GM19452 (cell line): ENCODE measurements at regions not wholly inside any gene's neighbourhood (a gene's known extent, or its start where the extent isn't known, plus 50 kb on each side); places are given as distances from the start of the nearest gene placed in this dataset.
"Not testable (repeated sequence)": the region's sequence is repeated elsewhere in the genome, so short reads cannot be mapped to it uniquely, and the experiment has no call there.

Source experiments
- ATAC-seq: cut with Tn5 transposase; IDR thresholded peaks from one replicate; pipeline ENCODE4 v1.9.1; 2021; ENCODE audit not compliant: unreplicated experiment

DNA sequence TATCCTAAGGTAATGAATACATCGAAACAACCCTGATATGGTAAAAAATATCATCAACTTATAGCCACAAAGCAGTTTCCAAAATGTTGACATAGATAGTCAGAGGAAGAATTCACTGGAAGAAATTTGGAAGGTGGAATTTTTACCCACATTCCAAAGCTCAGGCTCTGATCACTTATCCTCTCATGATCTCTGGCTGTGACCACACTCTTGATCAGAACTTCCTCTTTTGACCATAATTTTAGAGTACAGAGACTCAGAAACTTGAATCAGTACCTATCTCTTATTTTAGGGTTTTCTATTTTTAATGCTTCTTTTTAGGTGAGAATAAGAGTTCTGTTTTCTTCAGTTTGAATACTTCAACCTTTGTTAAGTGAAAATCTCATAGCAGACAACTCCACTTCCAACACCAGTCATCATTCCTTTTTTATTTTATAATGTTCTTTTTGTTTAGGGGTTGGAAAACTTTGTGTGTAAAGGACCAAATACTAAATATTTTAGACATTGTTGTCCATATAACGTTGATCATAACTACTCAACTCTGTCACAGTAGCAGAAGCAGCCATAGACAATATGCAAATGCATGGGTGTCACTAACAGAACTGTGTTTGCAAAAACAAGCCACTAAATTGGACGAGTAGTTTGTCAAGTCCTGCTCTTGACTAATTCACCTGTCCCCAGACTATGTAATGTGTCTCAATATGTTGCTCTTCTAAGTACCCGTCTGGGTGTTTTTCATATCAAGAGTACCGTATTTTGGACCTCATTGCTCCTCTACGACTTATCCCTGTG lies 891.6 kb upstream of the CRIM1 start:
- ATAC-seq, result no peak

DNA sequence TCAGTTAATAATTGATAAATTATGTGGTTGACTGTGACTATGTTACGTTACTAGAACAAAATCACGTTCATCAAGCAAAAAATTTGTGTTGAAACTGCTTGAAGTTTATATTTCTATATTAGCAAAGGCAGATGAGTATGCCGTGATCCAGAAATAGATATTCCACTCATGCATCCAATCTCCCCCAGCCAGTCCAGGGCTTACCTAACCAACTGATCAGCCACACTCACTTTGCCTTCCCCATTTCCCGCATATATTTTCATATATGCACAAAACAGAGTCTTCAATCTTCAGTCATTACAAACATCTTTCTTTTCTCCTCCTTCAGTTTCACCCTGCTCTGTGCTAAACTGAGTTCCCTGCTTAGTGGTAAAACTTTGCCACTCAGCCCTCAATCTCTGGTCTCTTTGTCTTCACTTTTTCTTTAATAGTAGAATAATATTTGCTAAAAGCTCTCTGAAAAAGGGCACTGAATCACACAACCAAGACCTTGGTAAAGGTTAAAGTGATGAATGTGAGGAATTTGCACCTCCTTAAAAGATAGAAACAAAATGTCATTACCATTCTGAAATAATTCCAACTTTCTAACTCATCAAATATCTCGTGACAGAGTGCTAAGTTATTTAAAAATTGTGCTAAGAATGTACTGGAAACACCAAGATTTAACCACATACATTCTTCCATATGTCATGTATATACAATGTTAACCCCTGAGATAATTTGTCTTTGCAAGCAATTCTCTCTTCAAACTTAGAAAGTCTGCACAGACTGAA lies 893.2 kb upstream of the CRIM1 start:
- no peak for ATAC-seq

DNA sequence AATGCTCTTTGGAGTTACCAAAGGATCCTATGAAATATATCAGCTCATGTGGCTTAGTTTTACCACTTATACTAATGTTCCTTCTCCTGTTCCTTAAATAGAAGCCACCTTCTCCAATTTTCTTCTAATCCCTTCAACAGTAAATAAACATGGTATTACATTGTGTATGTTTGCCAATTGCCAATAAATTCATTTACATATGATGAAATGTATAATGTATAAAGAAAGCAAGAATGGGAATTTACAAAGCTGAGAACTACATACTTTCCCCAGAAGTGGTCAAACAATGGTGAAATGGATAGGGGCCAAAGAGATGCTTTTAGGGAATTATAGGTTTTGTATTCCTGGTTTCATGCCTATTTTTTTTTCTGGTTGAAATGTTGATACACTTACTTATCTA lies 894.2 kb upstream of the CRIM1 start:
- ATAC-seq, result no peak

DNA sequence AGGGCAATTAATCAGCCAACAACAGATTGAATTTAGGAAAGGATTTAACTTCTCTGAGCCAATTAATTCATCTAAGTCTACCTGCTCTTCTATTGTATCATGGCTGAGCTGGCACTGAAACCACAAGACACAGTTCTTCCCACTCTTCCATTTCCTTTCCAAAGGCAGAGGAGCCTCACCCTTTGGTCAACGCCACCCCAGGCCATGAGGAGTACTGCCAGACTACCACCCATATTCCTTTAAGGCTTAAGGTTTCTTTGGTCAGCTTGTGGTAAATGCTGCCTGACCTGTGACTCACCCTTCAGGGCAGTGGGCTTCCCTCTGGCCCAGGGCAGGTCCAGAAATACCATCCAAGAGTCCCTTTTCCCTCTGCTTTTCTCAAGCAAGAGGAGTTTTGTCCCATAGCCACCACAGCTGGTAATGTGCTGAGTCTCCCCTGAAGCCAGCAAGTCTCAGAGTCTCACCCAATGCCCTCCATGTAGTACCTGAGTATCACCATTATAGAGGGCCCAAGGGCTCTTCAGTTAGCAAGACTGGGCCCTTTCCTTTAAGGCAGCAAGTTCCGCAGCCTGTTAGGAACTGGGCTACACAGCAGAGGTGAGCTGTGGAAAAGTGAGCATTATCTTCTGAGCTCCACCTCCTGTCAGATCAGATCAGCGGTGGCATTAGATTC lies 900.5 kb upstream of the CRIM1 start:
- ATAC-seq, result no peak

DNA sequence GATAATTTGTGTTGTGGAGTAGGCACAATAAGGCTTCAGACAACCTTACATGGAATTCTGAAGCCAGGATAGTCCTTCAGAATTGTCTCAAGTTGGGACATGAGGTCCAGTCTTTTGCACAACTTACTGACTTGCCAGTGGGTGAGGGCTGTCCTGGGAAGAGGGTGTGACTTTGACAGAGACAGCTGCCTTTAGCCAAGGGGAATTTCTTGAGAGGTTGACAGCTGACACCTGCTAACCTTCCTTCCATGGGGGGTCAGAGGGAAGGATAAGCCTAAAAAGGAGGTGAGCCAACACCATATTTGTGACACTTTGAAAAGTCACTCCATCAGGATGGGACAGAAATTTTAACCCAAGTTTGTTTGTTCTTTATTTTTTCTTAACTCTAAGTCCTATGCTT lies 907.8 kb upstream of the CRIM1 start:
- no peak for ATAC-seq

DNA sequence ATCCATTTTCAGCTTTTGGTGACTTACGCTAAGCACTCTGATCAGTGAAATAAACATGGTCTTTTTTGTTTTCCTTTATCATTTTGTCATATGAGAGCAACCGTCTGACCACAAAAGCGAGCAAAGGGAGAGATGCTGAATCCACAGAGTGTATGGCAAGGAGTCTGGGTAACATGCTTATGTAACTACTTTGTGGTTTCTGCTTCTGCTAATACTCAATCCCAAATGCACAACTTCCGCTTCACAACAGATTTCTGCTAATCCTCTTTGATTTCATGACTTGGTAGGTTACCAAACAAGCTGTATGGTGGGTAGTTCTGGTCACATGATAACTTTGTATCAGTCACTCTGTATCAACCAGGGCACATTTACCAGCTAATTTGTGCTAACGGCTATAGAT lies 908.4 kb upstream of the CRIM1 start:
- ATAC-seq, result no peak

DNA sequence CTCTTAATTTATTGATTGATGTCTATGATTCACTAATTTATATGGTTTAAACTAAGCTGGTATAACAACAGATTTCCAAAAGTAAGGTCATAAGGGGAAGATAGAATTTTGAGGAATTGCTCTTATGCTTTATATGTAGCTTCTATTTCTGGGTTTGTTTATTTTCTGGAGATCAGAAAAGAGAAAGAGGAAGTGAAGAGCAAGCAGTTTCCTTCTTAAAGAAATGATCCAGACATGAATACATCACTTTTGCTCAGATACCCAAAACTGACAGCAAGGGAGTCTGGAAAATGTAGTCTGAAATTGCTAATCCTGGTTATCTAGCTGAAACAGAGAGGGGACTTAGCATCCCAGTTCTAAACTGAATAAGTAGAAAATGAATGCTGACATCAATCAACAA lies 912.5 kb upstream of the CRIM1 start:
- ATAC-seq, result no peak

DNA sequence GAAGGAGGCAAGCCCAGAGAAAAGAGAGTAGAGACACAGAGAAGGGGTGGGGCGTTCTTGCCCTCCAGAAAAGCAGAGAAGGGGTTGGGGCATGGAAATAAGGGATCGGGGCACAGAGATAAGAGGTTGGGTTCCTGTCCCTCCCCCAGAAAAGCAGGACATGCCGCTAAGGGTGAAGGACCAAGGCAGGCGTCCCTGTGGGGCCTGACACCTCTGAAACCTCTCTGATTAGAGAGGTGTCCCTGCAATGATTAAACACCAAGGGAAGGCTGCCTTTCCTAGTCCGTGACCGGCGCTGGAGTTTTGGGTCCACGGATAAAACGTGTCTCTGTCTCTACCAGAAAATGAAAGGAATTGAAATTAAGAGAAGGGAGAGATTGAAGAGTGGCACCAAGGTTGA lies 914.0 kb upstream of the CRIM1 start:
- ATAC-seq, result not testable (repeated sequence)

DNA sequence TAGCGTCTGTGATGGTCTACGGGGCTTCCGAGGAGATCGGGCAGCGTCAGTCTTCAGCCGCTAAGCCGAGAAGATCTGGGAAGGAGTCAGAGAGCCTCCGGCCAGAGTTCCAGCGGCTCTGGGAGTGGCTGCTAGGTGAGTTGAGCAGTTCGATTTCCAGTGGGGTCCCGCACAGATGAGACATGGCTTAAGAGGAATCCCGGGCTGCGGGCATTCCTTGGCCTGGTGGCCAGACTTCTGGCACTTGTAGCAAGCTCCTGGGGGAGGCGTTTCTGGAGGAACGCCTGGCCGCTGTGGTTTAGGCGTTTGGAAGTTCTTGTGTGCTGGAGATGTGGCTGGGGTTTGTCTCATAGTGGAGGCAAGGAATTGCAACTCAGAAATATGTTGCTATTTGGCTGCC lies 915.3 kb upstream of the CRIM1 start:
- not testable (repeated sequence) for ATAC-seq

DNA sequence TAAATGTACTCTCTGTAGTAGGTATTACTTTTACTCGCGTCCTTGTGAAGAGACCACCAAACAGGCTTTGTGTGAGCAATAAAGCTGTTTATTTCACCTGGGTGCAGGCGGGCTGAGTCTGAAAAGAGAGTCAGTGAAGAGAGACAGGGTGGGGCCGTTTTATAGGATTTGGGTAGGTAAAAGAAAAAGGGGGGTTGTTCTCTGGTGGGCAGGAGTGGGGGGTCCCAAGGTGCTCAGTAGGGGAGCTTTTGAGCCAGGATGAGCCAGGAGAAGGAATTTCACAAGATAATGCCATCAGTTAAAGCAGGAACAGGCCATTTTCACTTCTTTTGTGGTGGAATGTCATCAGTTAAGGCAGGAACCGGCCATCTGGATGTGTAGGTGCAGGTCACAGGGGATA lies 918.7 kb upstream of the CRIM1 start:
- not testable (repeated sequence) for ATAC-seq

DNA sequence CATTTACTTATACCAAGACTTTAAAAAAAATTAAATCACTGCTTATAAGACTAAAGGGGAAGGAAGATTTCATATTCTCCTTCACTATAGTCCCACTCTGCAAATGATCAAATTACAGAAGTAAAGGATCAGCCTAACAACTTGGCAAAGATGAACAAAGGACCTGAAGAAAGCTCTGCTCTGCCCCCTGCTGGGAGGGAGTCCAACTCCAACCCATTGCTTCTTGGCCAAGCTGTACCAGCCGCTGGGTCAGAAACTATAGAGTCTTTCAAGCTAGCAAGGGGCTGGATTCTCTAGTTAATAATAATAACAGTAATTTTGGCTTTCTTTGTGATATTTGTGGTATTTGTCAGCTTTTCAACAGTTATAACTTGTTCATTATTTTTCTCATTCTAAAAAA lies 927.0 kb upstream of the CRIM1 start:
- ATAC-seq, result no peak

DNA sequence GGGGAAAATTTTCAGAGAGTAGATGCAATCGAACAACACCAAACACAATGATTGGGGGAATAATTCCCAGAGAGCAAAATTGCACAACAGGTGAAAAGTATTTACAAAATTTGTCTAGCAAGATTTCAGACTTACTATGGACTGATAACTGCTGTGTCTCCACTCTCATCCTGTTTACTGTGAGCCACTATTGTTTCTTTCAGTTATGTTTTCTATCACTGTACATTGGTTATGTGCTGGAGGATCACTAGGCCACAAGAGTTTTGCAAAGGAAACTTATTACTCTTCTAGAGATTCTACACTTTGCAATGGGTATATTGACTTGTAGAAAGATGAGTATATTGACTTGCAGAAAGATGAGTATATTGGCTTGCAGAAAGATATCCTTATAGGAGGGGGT lies 934.1 kb upstream of the CRIM1 start:
- no peak for ATAC-seq

DNA sequence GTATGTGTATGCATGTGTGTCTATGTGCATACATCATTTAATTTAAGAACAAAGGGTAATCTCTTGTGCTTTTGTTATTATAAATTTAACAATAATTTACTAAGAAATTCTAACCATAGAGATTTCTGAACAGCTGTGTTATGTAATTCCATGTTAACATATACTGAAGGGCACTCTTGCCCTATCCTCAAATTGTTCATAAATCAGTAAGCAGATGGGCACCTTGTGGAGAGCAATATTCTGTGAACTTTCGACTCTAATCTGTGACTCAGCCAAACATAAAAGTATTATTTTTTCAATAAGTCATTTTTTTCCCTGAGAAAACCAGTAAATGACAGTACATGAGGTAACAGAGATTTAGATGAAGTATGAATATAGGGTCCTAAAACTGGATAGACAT lies 938.3 kb upstream of the CRIM1 start:
- ATAC-seq, result no peak

DNA sequence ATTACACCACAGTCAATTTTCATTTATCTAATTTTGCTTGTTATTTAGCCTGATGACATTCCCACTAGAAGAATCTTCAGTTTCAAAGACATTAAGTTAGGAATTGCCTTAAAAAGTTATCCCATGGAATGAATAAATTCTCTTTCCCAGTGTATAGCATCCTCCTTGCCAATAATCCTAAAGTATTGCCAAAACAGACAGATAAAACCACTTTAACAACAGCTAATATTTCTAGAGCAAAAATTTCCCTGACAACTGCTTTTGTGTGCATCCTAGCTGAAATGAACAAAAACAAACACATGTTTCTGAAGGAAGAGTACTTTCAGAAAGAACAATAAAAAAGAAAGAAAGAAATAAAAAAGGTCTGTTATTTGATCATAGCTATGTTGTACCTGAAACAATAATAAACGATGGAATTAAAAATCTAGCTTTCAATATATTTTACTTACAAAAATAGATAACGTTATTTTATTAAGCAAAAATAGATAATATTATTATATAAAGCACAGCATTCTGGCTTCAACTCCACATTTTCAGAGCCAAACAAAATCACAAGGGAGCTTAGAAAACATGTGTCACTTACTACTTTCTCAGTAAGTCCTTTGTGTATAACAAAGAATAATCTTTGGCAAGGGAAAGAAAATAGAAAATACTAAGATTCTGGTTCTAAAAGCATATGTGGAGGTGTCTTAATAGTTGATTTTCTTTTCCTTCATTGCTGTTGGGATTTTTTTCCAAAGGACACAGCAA lies 939.0 kb upstream of the CRIM1 start:
- ATAC-seq, result no peak

DNA sequence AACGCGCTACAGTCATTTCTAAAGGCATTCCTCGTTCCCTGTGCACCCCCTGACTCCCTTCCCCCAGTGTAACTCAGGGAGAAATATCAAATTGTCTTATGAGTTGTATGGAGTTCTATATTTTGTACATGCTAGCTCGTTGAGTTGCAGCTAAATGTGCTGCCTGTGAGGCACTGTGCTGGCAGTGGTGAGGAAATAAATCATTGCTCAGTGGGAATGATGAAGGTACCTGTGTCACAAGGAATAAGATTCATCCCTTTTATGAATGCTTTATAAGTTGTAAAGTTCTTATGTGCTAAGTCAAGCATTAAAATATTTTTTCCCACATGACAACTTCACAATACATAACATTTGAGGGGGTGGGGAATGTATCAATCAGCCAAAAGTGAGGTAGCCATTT lies 939.6 kb upstream of the CRIM1 start:
- no peak for ATAC-seq

DNA sequence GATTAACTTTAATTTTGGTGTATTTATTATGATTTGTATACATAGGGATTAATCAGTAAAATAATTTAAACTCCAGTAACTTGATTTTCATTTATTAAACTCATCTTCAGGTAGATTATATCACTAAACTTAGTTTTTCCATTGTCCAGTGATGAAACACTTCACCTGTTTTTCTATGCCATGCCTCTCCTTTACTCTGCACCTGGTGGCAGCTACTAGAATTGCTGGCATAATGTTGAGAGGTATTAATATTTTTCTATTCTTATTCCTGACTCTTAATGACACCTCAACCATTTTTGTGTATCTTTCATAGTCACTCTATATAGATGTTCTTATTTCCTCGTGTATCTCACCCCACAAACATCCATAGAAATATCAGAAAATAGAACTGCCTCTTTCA lies 940.3 kb upstream of the CRIM1 start:
- no peak for ATAC-seq

DNA sequence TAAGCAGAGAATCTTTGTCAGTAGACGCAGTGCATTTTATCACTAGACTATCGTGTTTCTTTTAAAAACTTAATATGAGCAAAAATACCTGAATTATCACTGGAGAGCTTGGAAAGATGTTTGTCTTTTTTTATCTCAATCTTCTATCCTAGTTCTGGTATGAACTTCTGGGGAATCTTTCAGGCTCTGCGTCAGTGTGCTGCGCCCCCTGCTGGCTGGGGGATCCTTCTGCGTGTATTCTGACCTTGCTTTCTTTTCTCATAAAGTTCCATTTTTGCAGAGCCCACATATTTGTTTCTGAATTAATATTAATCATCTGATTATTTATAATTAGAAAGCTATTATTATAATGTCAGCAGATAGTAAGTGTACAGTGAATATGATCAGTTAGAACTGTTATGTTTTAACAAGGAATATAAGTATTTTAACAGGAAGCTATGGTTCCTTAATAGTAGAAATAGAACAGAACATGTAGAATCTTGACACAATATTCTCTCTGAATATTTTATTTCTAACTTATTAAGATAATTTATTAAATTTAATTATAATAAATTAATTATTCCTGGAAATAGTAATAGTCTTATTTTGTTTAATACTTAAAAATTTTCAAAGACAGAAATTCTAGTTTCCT lies 945.0 kb upstream of the CRIM1 start:
- ATAC-seq, result no peak

DNA sequence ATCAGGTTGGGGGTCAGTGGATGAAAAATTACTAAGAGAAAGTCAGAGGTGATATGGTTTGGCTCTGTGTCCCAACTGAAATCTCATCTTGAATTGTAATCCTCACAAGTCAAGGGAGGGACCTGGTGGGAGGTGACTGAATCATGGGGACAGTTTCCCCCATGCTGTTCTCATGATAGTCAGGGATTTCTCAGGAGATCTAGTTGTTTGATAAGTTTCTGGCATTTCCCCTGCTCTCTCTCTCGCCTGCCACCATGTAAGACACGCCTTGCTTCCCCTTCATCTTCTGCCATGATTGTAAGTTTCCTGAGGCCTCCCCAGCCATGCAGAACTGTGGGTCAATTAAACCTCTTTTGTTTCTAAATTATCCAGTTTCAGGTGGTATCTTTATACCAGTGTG lies 945.8 kb upstream of the CRIM1 start:
- no peak for ATAC-seq

DNA sequence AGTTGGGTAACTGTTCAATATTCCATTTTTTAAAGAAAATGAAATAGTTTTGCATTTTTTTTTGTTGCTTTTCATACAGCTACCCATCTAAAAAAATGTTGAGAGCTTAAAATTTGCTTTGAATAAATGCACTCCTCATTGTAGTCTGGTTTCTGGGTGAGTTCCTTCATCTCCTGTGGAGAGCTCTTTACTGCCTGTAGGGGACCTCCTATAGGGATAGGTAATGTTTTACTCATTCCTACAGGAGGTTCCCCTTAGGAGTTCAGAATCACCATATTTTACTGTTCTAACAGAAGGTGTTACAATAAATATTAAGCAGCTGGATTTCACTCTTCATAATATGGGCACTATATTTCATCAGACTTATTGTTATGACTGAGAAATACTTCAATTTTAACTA lies 947.3 kb upstream of the CRIM1 start:
- no peak for ATAC-seq

DNA sequence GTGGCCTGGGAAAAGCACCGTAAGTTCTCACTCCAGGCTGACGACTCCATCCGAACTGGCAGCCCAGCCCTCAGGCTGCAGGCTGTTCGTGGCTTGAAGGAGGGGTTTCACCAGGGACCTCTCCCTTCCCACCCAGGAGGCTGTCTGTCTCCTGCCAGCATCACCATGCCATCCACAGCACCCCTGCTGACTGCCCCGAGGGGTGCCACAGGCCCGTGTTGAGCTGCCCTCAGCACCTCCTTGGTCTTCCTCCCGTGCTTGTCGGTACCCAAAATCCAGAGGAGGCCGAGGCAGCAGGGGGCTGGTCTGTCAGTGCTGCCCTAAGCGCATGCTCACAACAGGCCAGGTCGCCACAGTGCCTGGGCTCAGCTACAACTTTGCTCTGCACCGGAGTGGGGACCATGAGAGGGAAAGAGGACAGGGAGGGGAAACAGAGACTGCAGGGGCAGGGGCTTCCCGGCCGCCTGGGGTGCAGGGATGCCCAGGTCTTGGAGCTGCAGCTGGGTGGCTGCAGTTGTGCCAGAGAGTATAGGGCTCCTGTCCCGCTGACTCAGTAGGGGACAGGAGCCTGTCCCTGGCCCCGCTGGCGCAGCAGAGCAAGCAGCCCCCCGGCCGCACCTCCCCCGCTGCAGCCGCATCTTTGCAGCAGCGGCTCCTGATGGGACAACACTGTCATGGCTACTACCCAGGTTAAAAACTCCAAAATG lies 963.7 kb upstream of the CRIM1 start:
- no peak for ATAC-seq
